ENCODE measurements at regions not wholly inside any gene's neighbourhood (a gene's known extent, or its start where the extent isn't known, plus 50 kb on each side); places are given as distances from the start of the nearest gene placed in this dataset.

DNA sequence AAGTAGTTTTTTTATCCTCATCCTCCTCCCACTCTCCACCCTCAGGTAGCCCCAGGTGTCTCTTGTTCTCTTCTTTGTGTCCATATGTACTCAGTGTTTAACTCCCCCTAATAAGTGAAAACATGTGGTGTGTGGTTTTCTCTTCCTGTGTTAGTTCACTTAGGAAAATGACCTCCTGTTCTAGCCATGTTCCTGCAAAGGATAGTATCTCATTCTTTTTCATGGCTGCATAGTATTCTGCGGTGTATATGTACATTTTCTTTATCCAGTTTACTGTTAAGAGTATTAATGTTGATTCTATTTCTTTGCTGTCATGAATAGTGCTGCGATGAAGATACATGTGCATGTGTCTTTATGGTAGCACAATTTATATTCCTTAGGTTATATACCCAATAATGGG is 68.4 kb upstream of the RANBP3L start:
- Histone ChIP-seq H3K36me3 (ENCODE audit: insufficient read depth, low read length) (no peaks in the 10 kb centered on the region), H3K79me2 (ENCODE audit: insufficient read depth, low read length) (no peaks in the 10 kb centered on the region), H3K27ac (ENCODE audit: low read depth, low read length) (no peak overlapping the region), H3K9me3 (ENCODE audit: insufficient read depth, low read depth, low read length) (no peaks in the 10 kb centered on the region), H3K27me3 (ENCODE audit: insufficient read depth, low read length) (no peaks in the 10 kb centered on the region), H3K4me1 (ENCODE audit: insufficient read depth, low read length) (peaks cover 22% of the 10 kb centered on the region), H3K4me2 (ENCODE audit: low read length) (no peak overlapping the region), H3K9ac (ENCODE audit: low read length) (no peak overlapping the region), H3K4me3 (ENCODE audit: insufficient read depth, low read depth, low read length) (no peak overlapping the region), H2AFZ (ENCODE audit: low read depth, low read length) (no peak overlapping the region), H4K20me1 (ENCODE audit: insufficient read depth, low read length) (no peaks in the 10 kb centered on the region)
- no peak overlapping the region for H3K27ac Mint-ChIP-seq (ENCODE audit: unreplicated experiment)
- peaks cover 16% of the 10 kb centered on the region for H3K4me1 Mint-ChIP-seq (ENCODE audit: low read depth, unreplicated experiment)
- H3K9me3 Mint-ChIP-seq (ENCODE audit: unreplicated experiment), result no peaks in the 10 kb centered on the region
- FAIRE-seq (no peak), DNase-seq (ENCODE audit: low read depth) (no peak)
- no peaks in the 10 kb centered on the region for H3K27me3 Mint-ChIP-seq (ENCODE audit: low read depth, unreplicated experiment)
- H3K4me3 Mint-ChIP-seq (ENCODE audit: unreplicated experiment), result no peak overlapping the region
- TF ChIP-seq CTCF (IDR thresholded peaks at IDR 0.05; ENCODE audit: insufficient read depth, low read depth, low read length), result no peak
- no peak for TF ChIP-seq EZH2 (IDR thresholded peaks at IDR 0.05; ENCODE audit: insufficient read depth, low read length)
- no peaks in the 10 kb centered on the region for H3K36me3 Mint-ChIP-seq (ENCODE audit: low read depth, unreplicated experiment)

GRCh38 chr5:36371366-36371765 is 69.7 kb upstream of the RANBP3L start:
- H4K20me1 ChIP-seq (ENCODE audit: insufficient read depth, low read length), result no peaks in the 10 kb centered on the region
- H2AFZ ChIP-seq (ENCODE audit: low read depth, low read length), result no peak overlapping the region
- no peak overlapping the region for H3K4me3 ChIP-seq (ENCODE audit: insufficient read depth, low read depth, low read length)
- no peaks in the 10 kb centered on the region for H3K27me3 ChIP-seq (ENCODE audit: insufficient read depth, low read length)
- H3K27ac ChIP-seq (ENCODE audit: low read depth, low read length), result no peak overlapping the region
- TF ChIP-seq EZH2 (IDR thresholded peaks at IDR 0.05; ENCODE audit: insufficient read depth, low read length), result no peak
- no peak for TF ChIP-seq CTCF (IDR thresholded peaks at IDR 0.05; ENCODE audit: insufficient read depth, low read depth, low read length)
- peaks cover 16% of the 10 kb centered on the region for H3K4me1 Mint-ChIP-seq (ENCODE audit: low read depth, unreplicated experiment)
- no peak overlapping the region for H3K9ac ChIP-seq (ENCODE audit: low read length)
- no peak overlapping the region for H3K4me2 ChIP-seq (ENCODE audit: low read length)
- no peak for FAIRE-seq
- H3K9me3 ChIP-seq (ENCODE audit: insufficient read depth, low read depth, low read length), result no peaks in the 10 kb centered on the region
- H3K4me1 ChIP-seq (ENCODE audit: insufficient read depth, low read length), result peaks cover 22% of the 10 kb centered on the region
- no peaks in the 10 kb centered on the region for H3K79me2 ChIP-seq (ENCODE audit: insufficient read depth, low read length)
- DNase-seq (ENCODE audit: low read depth), result no peak
- H3K4me3 Mint-ChIP-seq (ENCODE audit: unreplicated experiment), result no peak overlapping the region
- no peaks in the 10 kb centered on the region for H3K36me3 Mint-ChIP-seq (ENCODE audit: low read depth, unreplicated experiment)
- no peaks in the 10 kb centered on the region for H3K36me3 ChIP-seq (ENCODE audit: insufficient read depth, low read length)
- H3K27ac Mint-ChIP-seq (ENCODE audit: unreplicated experiment), result no peak overlapping the region
- no peaks in the 10 kb centered on the region for H3K9me3 Mint-ChIP-seq (ENCODE audit: unreplicated experiment)
- H3K27me3 Mint-ChIP-seq (ENCODE audit: low read depth, unreplicated experiment), result no peaks in the 10 kb centered on the region

DNA sequence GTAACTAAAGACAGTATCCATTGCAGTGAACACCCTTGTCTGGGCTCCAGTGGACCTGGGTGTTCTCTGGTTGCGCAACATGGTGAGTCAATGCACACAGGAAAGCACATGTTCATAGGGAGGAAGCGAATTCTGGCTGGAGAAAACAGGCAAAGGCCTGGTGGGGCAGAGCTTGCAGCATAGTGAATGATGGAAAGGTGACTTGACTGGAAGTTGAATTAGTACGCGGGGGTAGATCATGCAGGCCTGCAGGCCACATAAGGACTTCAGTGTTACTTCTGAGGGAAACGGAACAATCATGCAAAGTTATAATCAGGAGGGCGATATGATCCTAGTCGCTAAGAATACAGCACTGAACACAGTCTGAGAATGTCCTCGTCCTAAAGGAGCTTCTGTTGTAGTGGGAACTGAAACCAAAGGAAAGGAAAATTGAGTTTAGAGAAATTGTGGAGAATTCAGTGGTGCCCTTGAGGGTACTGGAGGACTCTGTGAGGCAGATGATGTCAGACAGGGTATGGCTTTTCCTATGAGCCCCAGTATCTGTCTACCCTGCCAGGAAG is 71.9 kb upstream of the RANBP3L start:
- DNase-seq (ENCODE audit: low read depth) (peak; percentile 73), FAIRE-seq (no peak)
- Mint-ChIP-seq H3K27me3 (ENCODE audit: low read depth, unreplicated experiment) (no peaks in the 10 kb centered on the region), H3K36me3 (ENCODE audit: low read depth, unreplicated experiment) (no peaks in the 10 kb centered on the region), H3K27ac (ENCODE audit: unreplicated experiment) (peak overlapping the region; percentile 66), H3K4me1 (ENCODE audit: low read depth, unreplicated experiment) (peaks cover 19% of the 10 kb centered on the region), H3K9me3 (ENCODE audit: unreplicated experiment) (no peaks in the 10 kb centered on the region), H3K4me3 (ENCODE audit: unreplicated experiment) (no peak overlapping the region)
- H4K20me1 ChIP-seq (ENCODE audit: insufficient read depth, low read length), result no peaks in the 10 kb centered on the region
- peak overlapping the region; percentile 26 for H3K4me2 ChIP-seq (ENCODE audit: low read length)
- no peak overlapping the region for H3K4me3 ChIP-seq (ENCODE audit: insufficient read depth, low read depth, low read length)
- H3K27ac ChIP-seq (ENCODE audit: low read depth, low read length), result no peak overlapping the region
- no peak overlapping the region for H3K9ac ChIP-seq (ENCODE audit: low read length)
- H3K27me3 ChIP-seq (ENCODE audit: insufficient read depth, low read length), result no peaks in the 10 kb centered on the region
- no peaks in the 10 kb centered on the region for H3K79me2 ChIP-seq (ENCODE audit: insufficient read depth, low read length)
- H3K36me3 ChIP-seq (ENCODE audit: insufficient read depth, low read length), result no peaks in the 10 kb centered on the region
- H3K4me1 ChIP-seq (ENCODE audit: insufficient read depth, low read length), result peaks cover 16% of the 10 kb centered on the region
- no peaks in the 10 kb centered on the region for H3K9me3 ChIP-seq (ENCODE audit: insufficient read depth, low read depth, low read length)
- TF ChIP-seq CTCF (IDR thresholded peaks at IDR 0.05; ENCODE audit: insufficient read depth, low read depth, low read length) (no peak), EZH2 (IDR thresholded peaks at IDR 0.05; ENCODE audit: insufficient read depth, low read length) (no peak)
- no peak overlapping the region for H2AFZ ChIP-seq (ENCODE audit: low read depth, low read length)
